GM18498 (cell line): ENCODE measurements at regions not wholly inside any gene's neighbourhood (a gene's known extent, or its start where the extent isn't known, plus 50 kb on each side); places are given as distances from the start of the nearest gene placed in this dataset.
"Not testable (repeated sequence)": the region's sequence is repeated elsewhere in the genome, so short reads cannot be mapped to it uniquely, and the experiment has no call there.

Experiments used
- ATAC-seq: cut with Tn5 transposase; IDR thresholded peaks from one replicate; pipeline ENCODE4 v1.9.1; 2021; ENCODE audit warnings: mild to moderate bottlenecking, moderate library complexity; ENCODE audit not compliant: unreplicated experiment

- ATAC-seq: no peak
Measured at GRCh38 chr5:28917631-28918030, 1879.2 kb upstream of the CDH9 start.

- no peak for ATAC-seq
Measured at GRCh38 chr5:28914297-28914696, 1875.9 kb upstream of the CDH9 start.

- ATAC-seq: no peak
Measured at GRCh38 chr5:28903643-28904042, 1865.3 kb upstream of the CDH9 start.

GRCh38 chr5:28896949-28897348, 1858.6 kb upstream of the CDH9 start:
- no peak for ATAC-seq

- ATAC-seq: no peak
Measured at GRCh38 chr5:28880936-28881335, 1842.5 kb upstream of the CDH9 start.

GRCh38 chr5:28877050-28877449, 1838.7 kb upstream of the CDH9 start:
- ATAC-seq: no peak

- ATAC-seq: no peak
Measured at GRCh38 chr5:28864006-28864405, 1825.6 kb upstream of the CDH9 start.

- ATAC-seq: no peak
Measured at GRCh38 chr5:28862860-28863196, 1824.4 kb upstream of the CDH9 start.

- no peak for ATAC-seq
Measured at GRCh38 chr5:28862137-28862859, 1823.9 kb upstream of the CDH9 start.

GRCh38 chr5:28855626-28856025, 1817.2 kb upstream of the CDH9 start:
- ATAC-seq: no peak

- ATAC-seq: no peak
Measured at GRCh38 chr5:28850320-28850921, 1812.0 kb upstream of the CDH9 start.

- ATAC-seq: no peak
Measured at GRCh38 chr5:28831042-28831441, 1792.7 kb upstream of the CDH9 start.

- ATAC-seq: no peak
Measured at GRCh38 chr5:28823231-28823630, 1784.8 kb upstream of the CDH9 start.

- no peak for ATAC-seq
Measured at GRCh38 chr5:28822071-28822470, 1783.7 kb upstream of the CDH9 start.

GRCh38 chr5:28810751-28811136, 1772.4 kb upstream of the CDH9 start:
- no peak for ATAC-seq

GRCh38 chr5:28809811-28810750, 1771.7 kb upstream of the CDH9 start:
- no peak for ATAC-seq

GRCh38 chr5:28808967-28809810, 1770.8 kb upstream of the CDH9 start:
- no peak for ATAC-seq

GRCh38 chr5:28807195-28807729, 1768.9 kb upstream of the CDH9 start:
- ATAC-seq: no peak

- not testable (repeated sequence) for ATAC-seq
Measured at GRCh38 chr5:28799035-28799434, 1760.6 kb upstream of the CDH9 start.

- ATAC-seq: no peak
Measured at GRCh38 chr5:28788954-28789353, 1750.6 kb upstream of the CDH9 start.
